ENCODE measurements at regions not wholly inside any gene's neighbourhood (a gene's known extent, or its start where the extent isn't known, plus 50 kb on each side); places are given as distances from the start of the nearest gene placed in this dataset.

DNA sequence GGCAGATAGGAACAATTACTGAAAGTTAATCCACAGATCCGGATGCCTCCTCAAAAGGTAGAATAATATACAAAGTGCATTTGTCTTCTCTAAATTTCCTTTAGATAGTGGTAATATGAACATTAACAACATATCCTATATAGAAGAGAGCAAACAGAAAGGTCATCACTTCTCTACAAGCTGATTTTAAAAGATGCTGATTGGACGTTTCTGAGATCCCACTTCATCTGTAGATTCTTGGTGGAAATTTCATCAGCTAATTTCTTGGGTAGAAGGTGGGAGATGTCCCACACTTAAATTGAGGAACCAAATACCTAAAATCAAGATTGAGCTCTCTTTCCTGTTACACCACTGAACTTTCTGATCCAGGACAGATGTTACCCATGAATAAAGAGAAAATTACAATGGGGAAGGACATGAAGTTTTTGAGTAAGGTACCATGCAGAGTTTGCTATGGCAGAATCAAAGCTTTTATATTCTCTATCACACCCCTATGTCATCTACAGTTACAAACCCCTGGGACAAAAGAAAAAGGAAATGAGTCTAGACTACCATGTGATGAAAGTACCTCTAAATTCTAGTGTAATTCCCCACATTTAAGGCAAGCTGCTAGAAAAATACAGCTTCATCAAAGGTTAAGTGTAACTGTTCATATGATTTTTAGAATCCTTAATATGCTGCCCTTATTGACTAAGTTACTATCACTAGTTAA lies 189.2 kb upstream of the SETMAR start:
- TF ChIP-seq POLR2AphosphoS5 (IDR thresholded peaks at IDR 0.05; ENCODE audit: borderline replicate concordance, low read depth, low read length) = no peak
- no peak for TF ChIP-seq EZH2 (IDR thresholded peaks at IDR 0.05)
